Activated naive CD4-positive, alpha-beta T cell treated with anti-CD3 and anti-CD28 coated beads, Interleukin-2, amount 50 U/mL, for 16 hours (primary cell): ENCODE measurements at regions not wholly inside any gene's neighbourhood (a gene's known extent, or its start where the extent isn't known, plus 50 kb on each side); places are given as distances from the start of the nearest gene placed in this dataset.
"Not testable (repeated sequence)": the region's sequence is repeated elsewhere in the genome, so short reads cannot be mapped to it uniquely, and the experiment has no call there.

Experiments
- DNase-seq: peaks from one replicate; pipeline ENCODE4 v3.0.0-alpha.2; 2020

- no peak for DNase-seq
Measured at GRCh38 chr18:38243291-38243690, 677.7 kb upstream of the CELF4 start.

GRCh38 chr18:38241736-38242135 lies 676.1 kb upstream of the CELF4 start:
- no peak for DNase-seq

DNA sequence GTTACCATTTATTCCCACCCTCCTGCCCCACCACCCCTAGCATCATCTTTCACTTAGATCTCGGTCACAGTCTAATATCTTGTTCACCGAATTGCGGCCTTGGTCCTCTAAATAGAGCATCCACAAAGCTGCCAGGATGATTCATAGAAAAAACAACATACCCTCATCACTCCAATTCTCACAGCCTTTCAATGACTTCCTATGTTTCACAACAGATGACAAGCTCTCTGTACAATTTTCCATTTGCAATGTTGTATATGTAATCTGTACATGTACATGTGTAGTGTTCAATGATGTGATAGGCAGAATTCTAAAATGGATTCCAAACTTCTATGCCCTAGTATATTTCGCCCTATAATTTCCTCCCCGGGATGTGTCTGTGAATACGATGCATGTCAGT lies 675.6 kb upstream of the CELF4 start:
- DNase-seq: no peak

GRCh38 chr18:38239606-38240005 lies 674.0 kb upstream of the CELF4 start:
- no peak for DNase-seq

GRCh38 chr18:38237796-38238195 lies 672.2 kb upstream of the CELF4 start:
- DNase-seq: no peak

DNA sequence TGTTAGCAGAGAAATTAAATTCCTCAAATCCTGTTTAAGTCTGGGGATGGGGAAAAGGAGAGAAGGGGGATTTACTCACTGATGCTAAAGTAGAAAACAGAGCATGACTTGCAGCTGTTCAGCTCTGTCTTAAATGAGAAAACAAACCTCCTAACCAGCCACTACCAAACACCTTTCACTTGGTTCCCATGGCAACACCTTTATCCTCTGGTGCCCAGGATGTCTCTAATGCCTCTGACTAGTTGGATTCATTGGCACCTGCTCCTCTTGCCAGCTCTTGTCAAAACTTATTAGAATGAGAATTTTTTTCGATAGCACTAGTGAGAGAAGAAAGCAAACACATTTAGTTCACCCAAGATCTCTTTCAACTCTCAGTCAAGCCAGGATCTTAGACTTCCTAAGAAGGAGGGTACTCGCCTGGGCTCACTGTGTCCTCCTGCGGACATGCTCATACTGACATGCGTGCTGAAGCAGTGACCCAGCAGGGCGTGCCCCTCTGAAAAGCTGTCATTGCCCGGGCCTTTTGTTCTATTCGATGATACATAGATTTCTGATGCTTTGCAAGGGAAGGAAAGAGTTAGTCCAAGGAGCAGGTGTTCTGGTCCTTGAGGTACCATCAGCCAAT lies 656.0 kb upstream of the CELF4 start:
- no peak for DNase-seq

GRCh38 chr18:38198956-38199355 lies 633.4 kb upstream of the CELF4 start:
- no peak for DNase-seq

GRCh38 chr18:38198526-38198925 lies 632.9 kb upstream of the CELF4 start:
- no peak for DNase-seq

DNA sequence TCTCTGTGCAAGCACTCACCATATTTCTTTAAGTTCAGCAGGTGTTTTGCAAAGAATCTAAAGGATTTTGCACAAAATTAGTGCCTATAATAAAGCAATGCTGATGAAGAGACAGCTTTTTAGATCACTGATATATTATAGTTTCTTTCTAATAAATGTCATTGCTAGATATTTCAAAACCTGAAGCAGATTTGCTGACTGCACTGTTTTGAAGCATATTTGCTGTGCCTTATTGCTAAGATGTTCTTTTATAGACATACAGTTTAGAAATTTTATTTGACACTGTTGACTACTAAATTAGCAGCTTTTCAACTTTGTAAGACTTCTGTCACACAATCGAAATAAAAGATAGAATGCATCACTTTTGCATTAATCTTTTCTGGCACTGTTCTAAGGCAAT lies 620.9 kb upstream of the CELF4 start:
- DNase-seq: no peak

GRCh38 chr18:38174594-38174993 lies 609.0 kb upstream of the CELF4 start:
- DNase-seq: no peak

DNA sequence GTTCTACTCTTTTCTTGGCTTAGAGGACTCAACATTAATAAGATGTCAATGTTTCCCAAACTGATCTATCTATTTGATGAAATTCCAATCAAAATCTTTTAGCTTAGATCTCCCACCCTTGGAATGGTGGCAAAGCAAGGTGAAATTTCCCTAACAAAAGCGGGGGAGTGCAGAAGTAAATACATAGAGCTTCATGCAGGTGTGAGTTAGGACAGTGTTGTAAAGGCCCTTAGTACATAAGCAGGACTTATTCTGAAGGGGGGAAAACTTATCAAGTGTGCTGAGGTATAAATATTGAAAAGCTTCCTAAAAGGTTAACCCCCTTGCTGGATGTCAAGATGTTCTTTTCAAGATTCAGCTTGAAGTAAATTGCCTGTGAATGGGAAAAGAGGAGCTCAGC lies 608.6 kb upstream of the CELF4 start:
- DNase-seq: no peak

- DNase-seq: no peak
Measured at GRCh38 chr18:38170845-38171244, 605.2 kb upstream of the CELF4 start.

GRCh38 chr18:38167623-38168022 lies 602.0 kb upstream of the CELF4 start:
- DNase-seq: no peak

- not testable (repeated sequence) for DNase-seq
Measured at GRCh38 chr18:38153116-38153515, 587.5 kb upstream of the CELF4 start.

- DNase-seq: no peak
Measured at GRCh38 chr18:38116716-38117115, 551.1 kb upstream of the CELF4 start.

GRCh38 chr18:38115201-38115600 lies 549.6 kb upstream of the CELF4 start:
- no peak for DNase-seq

DNA sequence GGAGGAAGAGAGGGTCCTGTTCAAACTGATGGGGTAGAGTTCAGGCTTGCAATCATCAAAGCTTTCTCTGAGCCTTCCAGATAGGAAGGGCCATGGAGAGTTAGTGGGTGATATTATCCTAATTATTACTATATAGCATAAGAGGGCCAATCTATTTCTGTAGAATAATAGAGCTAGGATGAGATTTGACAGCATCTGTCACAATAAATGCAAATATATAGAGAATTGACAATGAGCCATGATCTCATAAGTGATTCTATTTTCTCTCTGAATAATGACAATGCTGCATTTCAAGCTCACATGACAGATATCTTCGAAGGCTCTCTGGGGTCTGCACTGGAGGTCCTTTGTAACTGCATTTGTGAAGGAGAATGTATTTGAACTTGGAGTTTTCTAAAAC lies 521.9 kb upstream of the CELF4 start:
- DNase-seq: no peak

- no peak for DNase-seq
Measured at GRCh38 chr18:38081516-38081915, 515.9 kb upstream of the CELF4 start.

DNA sequence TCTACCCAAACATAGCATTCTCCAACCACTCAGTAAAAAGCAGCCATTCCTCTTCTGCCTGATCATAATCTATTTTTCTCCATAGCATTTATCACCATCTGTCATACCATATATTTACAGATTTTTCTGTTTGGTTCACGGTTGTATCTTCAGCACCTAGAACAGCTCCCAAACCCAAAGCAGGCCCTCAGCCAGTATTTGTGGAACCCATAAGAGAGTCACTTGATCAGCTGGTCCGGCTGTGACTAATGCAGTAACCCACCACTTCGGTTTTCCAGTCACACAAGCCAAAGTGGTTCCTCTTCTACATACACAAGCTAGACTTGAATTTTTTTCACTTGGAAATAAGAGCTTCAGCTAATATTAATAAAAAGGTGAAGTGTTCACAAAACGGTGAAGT lies 511.6 kb upstream of the CELF4 start:
- no peak for DNase-seq

DNA sequence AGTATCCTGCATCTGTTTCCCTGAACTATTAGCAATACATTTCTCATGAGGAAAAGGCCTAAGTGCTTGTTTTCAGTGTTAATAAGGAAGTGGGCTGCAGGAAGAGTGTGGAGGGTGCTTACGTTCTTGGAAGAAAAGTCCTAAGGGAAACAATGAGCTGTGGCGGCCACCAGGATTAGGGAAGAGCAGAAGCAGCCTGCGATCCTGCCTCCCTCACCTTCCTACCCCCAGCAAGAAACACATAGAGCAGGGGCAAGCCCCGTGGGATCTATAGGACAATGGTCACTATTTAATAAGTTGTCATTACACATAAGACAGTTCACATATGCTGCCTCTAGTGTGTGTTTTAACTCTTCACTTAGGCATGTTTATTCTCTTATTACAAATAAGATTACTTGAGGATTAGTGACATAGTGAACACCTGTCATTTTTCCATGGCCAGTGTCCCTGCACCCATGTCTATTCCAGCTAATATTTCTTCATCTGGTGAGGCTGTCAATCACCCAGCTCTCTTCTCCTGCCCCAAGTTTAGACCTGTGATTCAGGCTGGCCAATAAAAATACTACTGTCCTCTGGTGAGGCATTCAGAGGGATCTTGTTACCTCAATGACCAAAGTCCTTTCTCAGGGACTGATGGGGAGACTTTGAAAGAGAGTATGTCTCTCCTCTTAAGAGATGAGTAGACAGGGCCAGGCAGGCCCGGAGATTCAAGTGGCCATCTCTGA lies 510.9 kb upstream of the CELF4 start:
- DNase-seq: no peak

DNA sequence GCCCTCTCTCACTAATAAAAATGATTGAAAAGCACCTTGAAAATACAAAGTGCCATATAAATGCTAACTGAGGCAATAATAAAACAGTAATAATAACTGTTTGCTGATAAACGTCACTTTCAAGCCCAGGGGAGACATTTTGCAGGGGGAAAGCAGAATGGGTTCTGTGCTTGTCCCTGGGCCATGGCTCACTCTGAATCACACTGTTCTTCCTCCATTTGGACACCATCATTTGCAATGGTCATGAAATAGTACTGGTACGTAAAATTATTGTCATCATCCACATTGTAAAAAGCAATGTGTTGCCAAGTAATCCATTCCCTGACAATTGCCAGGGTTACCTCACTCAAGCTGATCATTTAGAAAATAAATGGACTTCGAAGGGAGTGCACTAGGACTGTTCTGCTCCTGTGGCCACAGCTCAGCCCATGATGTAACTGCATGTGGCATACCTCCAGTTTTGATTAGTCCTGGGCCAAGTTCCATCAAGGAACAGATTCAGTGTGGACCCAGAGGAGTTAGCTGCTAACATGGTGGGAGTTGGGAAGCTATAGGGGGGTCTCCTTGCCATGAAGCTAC lies 508.8 kb upstream of the CELF4 start:
- no peak for DNase-seq

- no peak for DNase-seq
Measured at GRCh38 chr18:38067821-38068220, 502.2 kb upstream of the CELF4 start.

- no peak for DNase-seq
Measured at GRCh38 chr18:38067086-38067485, 501.5 kb upstream of the CELF4 start.

DNA sequence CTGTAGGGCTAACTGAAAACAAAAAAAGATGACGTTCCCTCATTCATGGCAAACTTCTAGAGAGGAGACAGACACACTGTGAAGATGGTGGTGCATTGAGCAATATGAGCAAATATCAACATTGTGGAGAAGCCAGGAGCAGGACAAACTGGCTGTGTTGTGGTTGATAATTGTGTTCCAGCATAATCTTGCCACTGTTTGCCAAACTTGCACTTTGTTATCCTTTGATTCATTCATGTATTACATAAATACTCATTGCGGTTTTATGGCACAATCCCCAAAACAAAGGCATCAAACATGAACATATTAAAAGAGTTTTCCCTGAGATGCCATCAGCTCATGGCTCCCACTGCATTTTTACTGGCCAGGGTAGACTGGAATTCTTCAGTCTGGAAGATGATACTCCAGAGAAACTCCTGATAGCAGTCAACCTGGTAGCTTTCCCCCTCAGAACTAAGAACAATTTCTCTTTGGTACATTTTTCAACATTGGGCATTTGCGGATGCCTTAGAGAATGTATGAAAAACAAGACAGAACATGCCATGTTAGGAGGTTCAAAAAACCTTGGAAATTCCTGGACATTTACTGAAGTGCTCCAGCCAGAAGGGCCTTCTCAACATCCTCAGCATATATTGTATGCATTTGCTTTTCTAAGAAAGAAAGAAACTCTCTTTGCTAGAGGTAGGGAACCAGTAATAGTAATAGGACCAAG lies 487.4 kb upstream of the CELF4 start:
- DNase-seq: no peak
